Sigmoid colon (tissue), 4 donors: ENCODE measurements at regions not wholly inside any gene's neighbourhood (a gene's known extent, or its start where the extent isn't known, plus 50 kb on each side); places are given as distances from the start of the nearest gene placed in this dataset.

Source experiments
- EP300 ChIP-seq, 4 donors: sonication (generic); formaldehyde crosslinking; IDR thresholded peaks; one replicate each; pipeline ENCODE4 v1.6.1; 2017; ENCODE audit warnings: antibody characterized with exemption in 4 of 4
- POLR2A ChIP-seq, 2 donors: fragments of 450-650 bp; IDR thresholded peaks; one replicate each; pipeline ENCODE4 v1.6.1; 2016; ENCODE audit warnings: antibody characterized with exemption in 2 of 2, mild to moderate bottlenecking in 2 of 2, moderate library complexity in 2 of 2
- TF ChIP-seq, protein P1 (sequence below), 4 experiments: fragments of 450-650 bp in 3 of 4; fragments of 200-600 bp in 1 of 4; IDR thresholded peaks; one replicate each; pipeline ENCODE4 v1.5.1; 2016 to 2019; ENCODE audit warnings: antibody characterized with exemption in 4 of 4, mild to moderate bottlenecking in 3 of 4, moderate library complexity in 2 of 4

DNA sequence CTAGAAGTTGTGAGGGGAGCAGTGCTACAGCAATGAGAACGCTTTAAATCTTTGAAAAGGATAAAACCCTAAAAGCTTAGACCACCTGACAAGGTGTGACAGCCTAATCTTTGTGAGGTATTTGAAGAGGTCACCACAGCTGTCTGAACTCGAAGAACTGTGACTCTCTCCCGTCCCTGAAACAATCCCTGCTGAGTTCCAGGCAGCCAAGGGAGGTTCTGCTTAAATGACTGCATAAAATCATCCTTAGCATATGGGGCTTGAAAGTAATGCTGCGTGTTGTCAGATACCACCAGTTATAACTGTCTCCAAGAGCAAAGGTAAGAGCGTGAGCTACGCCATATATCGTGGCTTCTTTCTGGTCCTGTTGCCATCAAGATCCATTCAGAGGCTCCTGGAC lies 696.3 kb downstream of the PCDH7 start:
- TF ChIP-seq POLR2A (IDR thresholded peaks at IDR 0.05) (no peak), EP300 (IDR thresholded peaks at IDR 0.05) (no peak)
- TF ChIP-seq, protein P1, sequence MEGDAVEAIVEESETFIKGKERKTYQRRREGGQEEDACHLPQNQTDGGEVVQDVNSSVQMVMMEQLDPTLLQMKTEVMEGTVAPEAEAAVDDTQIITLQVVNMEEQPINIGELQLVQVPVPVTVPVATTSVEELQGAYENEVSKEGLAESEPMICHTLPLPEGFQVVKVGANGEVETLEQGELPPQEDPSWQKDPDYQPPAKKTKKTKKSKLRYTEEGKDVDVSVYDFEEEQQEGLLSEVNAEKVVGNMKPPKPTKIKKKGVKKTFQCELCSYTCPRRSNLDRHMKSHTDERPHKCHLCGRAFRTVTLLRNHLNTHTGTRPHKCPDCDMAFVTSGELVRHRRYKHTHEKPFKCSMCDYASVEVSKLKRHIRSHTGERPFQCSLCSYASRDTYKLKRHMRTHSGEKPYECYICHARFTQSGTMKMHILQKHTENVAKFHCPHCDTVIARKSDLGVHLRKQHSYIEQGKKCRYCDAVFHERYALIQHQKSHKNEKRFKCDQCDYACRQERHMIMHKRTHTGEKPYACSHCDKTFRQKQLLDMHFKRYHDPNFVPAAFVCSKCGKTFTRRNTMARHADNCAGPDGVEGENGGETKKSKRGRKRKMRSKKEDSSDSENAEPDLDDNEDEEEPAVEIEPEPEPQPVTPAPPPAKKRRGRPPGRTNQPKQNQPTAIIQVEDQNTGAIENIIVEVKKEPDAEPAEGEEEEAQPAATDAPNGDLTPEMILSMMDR (IDR thresholded peaks at IDR 0.05) = no peak
